ENCODE measurements at regions not wholly inside any gene's neighbourhood (a gene's known extent, or its start where the extent isn't known, plus 50 kb on each side); places are given as distances from the start of the nearest gene placed in this dataset.
"Not testable (repeated sequence)": the region's sequence is repeated elsewhere in the genome, so short reads cannot be mapped to it uniquely, and the experiment has no call there.

DNA sequence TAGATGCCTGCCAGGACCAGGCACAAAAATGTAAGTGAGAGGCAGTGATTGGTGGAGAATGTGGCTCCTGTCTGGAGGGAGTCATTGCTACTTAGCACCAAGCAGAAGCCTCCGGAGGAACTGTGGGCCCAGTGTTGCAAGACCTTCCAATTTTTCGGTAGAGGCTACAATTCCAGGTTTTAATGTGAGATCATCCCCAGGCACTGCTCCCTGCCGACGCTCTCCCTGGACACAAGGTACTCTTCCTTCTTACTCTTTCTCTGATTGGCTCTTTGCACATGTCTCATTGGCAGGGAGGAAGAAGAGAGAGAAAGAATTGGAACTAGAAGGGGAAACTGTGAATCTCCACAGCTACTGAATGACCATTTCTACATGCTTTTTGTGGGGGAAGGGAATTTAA lies 53.7 kb upstream of the EP300 start:
- no peaks in the 10 kb centered on the region for H3K36me3 ChIP-seq (ENCODE audit: control insufficient read depth in 2 of 2, insufficient read depth in 2 of 2, low read length in 1 of 2)
- WGBS (ENCODE audit: insufficient coverage, insufficient replicate concordance, low lambda C conversion rate, missing lambda C conversion rate) = 86% methylated on average over 4 of the region's 4 CpGs
- no peak for DNase-seq (ENCODE audit: low read depth, low spot score)
- FAIRE-seq = no peak
- no peak for ATAC-seq
- no peaks in the 10 kb centered on the region for H3K27me3 ChIP-seq (replicated peaks in 1 of 2; ENCODE audit: control insufficient read depth in 2 of 2, insufficient read depth in 2 of 2, low read length in 1 of 2)
- H4K20me1 ChIP-seq (ENCODE audit: control insufficient read depth, insufficient read depth) = no peaks in the 10 kb centered on the region
- TF ChIP-seq CHD1 (IDR thresholded peaks at IDR 0.05; ENCODE audit: low read depth, low read length) (no peak), MTA3 (IDR thresholded peaks at IDR 0.05; ENCODE audit: borderline replicate concordance, low read length) (no peak), IKZF1 (conservative IDR thresholded peaks at IDR 0.05) (no peak), IRF5 (IDR thresholded peaks at IDR 0.05; ENCODE audit: borderline replicate concordance) (no peak), TCF12 (IDR thresholded peaks at IDR 0.05; ENCODE audit: low read depth, low read length) (no peak), ELK1 (IDR thresholded peaks at IDR 0.05; ENCODE audit: low read depth, low read length) (no peak), SPI1 (IDR thresholded peaks at IDR 0.05; ENCODE audit: borderline replicate concordance, insufficient read depth, low read depth, low read length) (no peak), ZBTB11 (CRISPR knock-in tag; IDR thresholded peaks at IDR 0.05) (no peak), KDM1A (IDR thresholded peaks at IDR 0.05; ENCODE audit: borderline replicate concordance) (no peak), HDAC6 (IDR thresholded peaks at IDR 0.05; ENCODE audit: unreplicated experiment) (no peak), ETV6 (conservative IDR thresholded peaks at IDR 0.05 in 1 of 2, IDR thresholded peaks at IDR 0.05 in 1 of 2; ENCODE audit: borderline replicate concordance in 1 of 2, low read depth in 1 of 2) (no peak), KAT2A (conservative IDR thresholded peaks at IDR 0.05; ENCODE audit: control insufficient read depth, low read depth, low read length) (no peak), BCL11A (IDR thresholded peaks at IDR 0.05; ENCODE audit: low read depth, low read length) (no peak)
- no TSS peak for BruUV-seq (replicated peaks)
- no peaks in the 10 kb centered on the region for H3K9me3 ChIP-seq (replicated peaks; ENCODE audit: control insufficient read depth, insufficient read depth, low read length)
- ChIA-PET CTCF (interaction anchor here (0.9 kb wide), 1 partner anchor 36 kb away, joined by 3 read pairs; no protein-coding TSS in a partner anchor), SMC1A (ENCODE audit: uncharacterized antibody, unreplicated experiment) (no interaction called here), POLR2A (interaction anchor here (0.6 kb wide), 1 partner anchor 50 kb away, joined by 3 read pairs; no protein-coding TSS in a partner anchor), RAD21 (ENCODE audit: unreplicated experiment) (no interaction called here)
- H3K4me1 ChIP-seq (ENCODE audit: control insufficient read depth, insufficient read depth, low read length) = no peaks in the 10 kb centered on the region
- no peak overlapping the region for H3K9ac ChIP-seq (ENCODE audit: control insufficient read depth, insufficient read depth, low read length)
- intact Hi-C loops (cut with micrococcal nuclease; ENCODE audit: unreplicated experiment) = no loop called here
- no peak overlapping the region for H3K27ac ChIP-seq (ENCODE audit: control insufficient read depth, insufficient read depth)
- H3K4me3 ChIP-seq = no peak overlapping the region
- in situ Hi-C loops (cut with MboI) = no loop called here
- H2AFZ ChIP-seq (ENCODE audit: control insufficient read depth, low read depth, low read length) = no peak overlapping the region
- no peak overlapping the region for H3K4me2 ChIP-seq (ENCODE audit: control insufficient read depth, insufficient read depth)
- no peaks in the 10 kb centered on the region for H3K79me2 ChIP-seq (ENCODE audit: control insufficient read depth, insufficient read depth, low read length)

DNA sequence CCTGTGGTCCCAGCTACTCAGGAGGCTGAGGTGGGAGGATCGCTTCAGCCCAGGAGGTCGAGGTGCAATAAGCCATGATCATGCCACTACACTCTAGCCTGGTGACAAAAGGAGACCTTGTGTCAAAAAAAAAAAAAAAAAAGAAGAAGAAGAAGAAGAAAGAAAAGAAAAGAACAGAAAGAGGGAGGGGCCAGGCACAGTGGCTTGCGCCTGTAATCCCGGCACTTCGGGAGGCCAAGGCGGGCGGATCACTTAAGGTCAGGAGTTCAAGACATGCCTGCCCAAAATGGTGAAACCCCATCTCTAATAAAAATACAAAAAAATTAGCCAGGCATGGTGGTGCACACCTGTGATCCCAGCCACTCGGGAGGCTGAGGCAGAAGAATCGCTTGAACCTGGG lies 52.8 kb upstream of the EP300 start:
- intact Hi-C loops (cut with micrococcal nuclease; ENCODE audit: unreplicated experiment) = not testable (repeated sequence)
- CTCF ChIA-PET = interaction anchor here (0.9 kb wide), 1 partner anchor 37 kb away, joined by 3 read pairs; no protein-coding TSS in a partner anchor

More for the DNA sequence above, 52.8 kb upstream of the EP300 start:
- H3K27me3 ChIP-seq (replicated peaks in 1 of 2; ENCODE audit: control insufficient read depth in 2 of 2, insufficient read depth in 2 of 2, low read length in 1 of 2); H3K9me3 ChIP-seq (replicated peaks; ENCODE audit: control insufficient read depth, insufficient read depth, low read length); ATAC-seq; RAD21 ChIA-PET (ENCODE audit: unreplicated experiment); H3K4me1 ChIP-seq (ENCODE audit: control insufficient read depth, insufficient read depth, low read length); H2AFZ ChIP-seq (ENCODE audit: control insufficient read depth, low read depth, low read length); H3K79me2 ChIP-seq (ENCODE audit: control insufficient read depth, insufficient read depth, low read length); in situ Hi-C loops (cut with MboI); H3K9ac ChIP-seq (ENCODE audit: control insufficient read depth, insufficient read depth, low read length); H3K4me3 ChIP-seq; FAIRE-seq; SMC1A ChIA-PET (ENCODE audit: uncharacterized antibody, unreplicated experiment); BruUV-seq (replicated peaks); H3K27ac ChIP-seq (ENCODE audit: control insufficient read depth, insufficient read depth); POLR2A ChIA-PET; H3K4me2 ChIP-seq (ENCODE audit: control insufficient read depth, insufficient read depth); H3K36me3 ChIP-seq (ENCODE audit: control insufficient read depth in 2 of 2, insufficient read depth in 2 of 2, low read length in 1 of 2); DNase-seq (ENCODE audit: low read depth, low spot score); H4K20me1 ChIP-seq (ENCODE audit: control insufficient read depth, insufficient read depth): not testable (repeated sequence)
- 74% methylated on average over 9 of the region's 9 CpGs for WGBS (ENCODE audit: insufficient coverage, insufficient replicate concordance, low lambda C conversion rate, missing lambda C conversion rate)
